PC-3 (cell line): ENCODE measurements at regions not wholly inside any gene's neighbourhood (a gene's known extent, or its start where the extent isn't known, plus 50 kb on each side); places are given as distances from the start of the nearest gene placed in this dataset.

Experiments used
- ATAC-seq: fragments of 200-7000 bp; cut with Tn5 transposase; 2 replicates; pipeline ENCODE4 v1.9.1; 2020; ENCODE audit warnings: mild to moderate bottlenecking, moderate library complexity
- BruUV-seq: library from RNA; stranded (reverse); fragments of 400-500 nt; replicated peaks from 2 replicates; lab custom pipeline; 2021; lab: Mats Ljungman, UMichigan
- CTCF ChIA-PET: fragments of 300-600 bp; sonication (Branson Sonifier 250); formaldehyde crosslinking; loops from one replicate; lab custom pipeline; 2022; ENCODE audit warnings: antibody characterized with exemption; lab: Charles Lee
- POLR2A ChIA-PET: fragments of 300-600 bp; sonication (Branson Sonifier 250); formaldehyde crosslinking; loops from one replicate; lab custom pipeline; 2022; ENCODE audit warnings: antibody characterized with exemption; ENCODE audit not compliant: unreplicated experiment; lab: Charles Lee
- DNase-seq: peaks from one replicate; pipeline ENCODE4 v3.0.0-alpha.2; 2015
- H2AFZ ChIP-seq: fragments of 300-600 bp; sonication (generic); 2 replicates; pipeline ENCODE4 v1.6.0; 2016; ENCODE audit warnings: antibody characterized with exemption, low read length
- H3F3A ChIP-seq: fragments of 300-600 bp; sonication (generic); one replicate; pipeline ENCODE4 v1.6.0; 2017; ENCODE audit warnings: antibody characterized with exemption, low read length, control low read depth, mild to moderate bottlenecking; ENCODE audit not compliant: unreplicated experiment
- H3K27ac ChIP-seq: fragments of 300-600 bp; sonication (generic); 2 replicates; pipeline ENCODE4 v1.5.1; 2016; ENCODE audit warnings: mild to moderate bottlenecking, low read length
- H3K27me3 ChIP-seq: fragments of 300-600 bp; sonication (generic); 2 replicates; pipeline ENCODE4 v1.6.1; 2016; ENCODE audit warnings: low read length, mixed read lengths
- H3K36me3 ChIP-seq: fragments of 300-600 bp; sonication (generic); 2 replicates; pipeline ENCODE4 v1.6.1; 2016; ENCODE audit warnings: low read depth, mixed run types, low read length, mixed read lengths
- H3K4me1 ChIP-seq: fragments of 300-600 bp; sonication (generic); 2 replicates; pipeline ENCODE4 v1.5.1; 2016; ENCODE audit warnings: low read length; ENCODE audit not compliant: insufficient read depth
- H3K4me2 ChIP-seq: fragments of 300-600 bp; sonication (generic); 2 replicates; pipeline ENCODE4 v1.6.0; 2016; ENCODE audit warnings: low read length
- H3K4me3 ChIP-seq: fragments of 300-600 bp; sonication (generic); 2 replicates; pipeline ENCODE4 v1.5.1; 2016; ENCODE audit warnings: mild to moderate bottlenecking, low read length, mixed read lengths
- H3K79me2 ChIP-seq: fragments of 300-600 bp; sonication (generic); 2 replicates; pipeline ENCODE4 v1.6.1; 2017; ENCODE audit warnings: low read length, mixed read lengths
- H3K9ac ChIP-seq: fragments of 300-600 bp; sonication (generic); 2 replicates; pipeline ENCODE4 v1.6.0; 2016; ENCODE audit warnings: mild to moderate bottlenecking, low read length
- H3K9me2 ChIP-seq: fragments of 300-600 bp; sonication (generic); replicated peaks from 2 replicates; pipeline ENCODE4 v1.6.1; 2016; ENCODE audit warnings: mixed run types, low read length, mixed read lengths
- H3K9me3 ChIP-seq: fragments of 300-600 bp; sonication (generic); 2 replicates; pipeline ENCODE4 v1.6.1; 2016; ENCODE audit warnings: low read length, mixed read lengths
- H4K20me1 ChIP-seq: fragments of 300-600 bp; sonication (generic); 2 replicates; pipeline ENCODE4 v1.6.1; 2016; ENCODE audit warnings: low read length, mixed read lengths
- EZH2 ChIP-seq: fragments of 300-600 bp; sonication (generic); IDR thresholded peaks from one replicate; pipeline ENCODE4 v1.6.1; 2017; ENCODE audit warnings: antibody characterized with exemption, mild to moderate bottlenecking, low read length; ENCODE audit not compliant: unreplicated experiment
- EZH2phosphoT487 ChIP-seq: fragments of 300-600 bp; sonication (generic); IDR thresholded peaks from 2 replicates; pipeline ENCODE4 v1.6.1; 2018; ENCODE audit warnings: mild to moderate bottlenecking, antibody characterized with exemption, low read length, borderline replicate concordance
- intact Hi-C: fragments of 100-400 bp; cut with micrococcal nuclease; formaldehyde crosslinking; loops from 2 replicates; pipeline ENCODE4 v1.9.0; 2023
- TF ChIP-seq, protein P1 (sequence below): fragments of 300-600 bp; sonication (generic); conservative IDR thresholded peaks from 2 replicates; pipeline ENCODE4 v1.5.1; 2017; ENCODE audit warnings: antibody characterized with exemption, low read depth, mild to moderate bottlenecking, low read length

GRCh38 chr2:239894276-239894675 lies 130.9 kb downstream of the NDUFA10 start:
- CTCF ChIA-PET, result no interaction called here
- BruUV-seq, result no TSS peak

GRCh38 chr2:239893236-239893515 lies 132.0 kb downstream of the NDUFA10 start:
- H3K79me2 ChIP-seq, result no peaks in the 10 kb centered on the region
- TF ChIP-seq, protein P1, sequence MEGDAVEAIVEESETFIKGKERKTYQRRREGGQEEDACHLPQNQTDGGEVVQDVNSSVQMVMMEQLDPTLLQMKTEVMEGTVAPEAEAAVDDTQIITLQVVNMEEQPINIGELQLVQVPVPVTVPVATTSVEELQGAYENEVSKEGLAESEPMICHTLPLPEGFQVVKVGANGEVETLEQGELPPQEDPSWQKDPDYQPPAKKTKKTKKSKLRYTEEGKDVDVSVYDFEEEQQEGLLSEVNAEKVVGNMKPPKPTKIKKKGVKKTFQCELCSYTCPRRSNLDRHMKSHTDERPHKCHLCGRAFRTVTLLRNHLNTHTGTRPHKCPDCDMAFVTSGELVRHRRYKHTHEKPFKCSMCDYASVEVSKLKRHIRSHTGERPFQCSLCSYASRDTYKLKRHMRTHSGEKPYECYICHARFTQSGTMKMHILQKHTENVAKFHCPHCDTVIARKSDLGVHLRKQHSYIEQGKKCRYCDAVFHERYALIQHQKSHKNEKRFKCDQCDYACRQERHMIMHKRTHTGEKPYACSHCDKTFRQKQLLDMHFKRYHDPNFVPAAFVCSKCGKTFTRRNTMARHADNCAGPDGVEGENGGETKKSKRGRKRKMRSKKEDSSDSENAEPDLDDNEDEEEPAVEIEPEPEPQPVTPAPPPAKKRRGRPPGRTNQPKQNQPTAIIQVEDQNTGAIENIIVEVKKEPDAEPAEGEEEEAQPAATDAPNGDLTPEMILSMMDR, result no peak
- no peak for TF ChIP-seq EZH2
- no peaks in the 10 kb centered on the region for H3K9me3 ChIP-seq
- POLR2A ChIA-PET, result no interaction called here
- no peak overlapping the region for H3K4me3 ChIP-seq
- H3K9ac ChIP-seq, result no peak overlapping the region
- intact Hi-C loops, result loop anchor here (5.0 kb wide), 1 partner anchor 99 kb away; no protein-coding TSS in a partner anchor
- ATAC-seq (no peak), DNase-seq (no peak)
- H3F3A ChIP-seq, result no peaks in the 10 kb centered on the region
- H3K9me2 ChIP-seq, result no peaks in the 10 kb centered on the region
- H3K4me1 ChIP-seq, result no peaks in the 10 kb centered on the region
- no TSS peak for BruUV-seq
- no peak overlapping the region for H3K4me2 ChIP-seq
- peaks cover 19% of the 10 kb centered on the region; the same call in 1 of the 2 replicates for H3K27me3 ChIP-seq
- no peak overlapping the region for H2AFZ ChIP-seq
- no peaks in the 10 kb centered on the region for H3K36me3 ChIP-seq
- no peak overlapping the region for H3K27ac ChIP-seq
- H4K20me1 ChIP-seq, result no peaks in the 10 kb centered on the region
- CTCF ChIA-PET, result no interaction called here

More at GRCh38 chr2:239894276-239894675, 130.9 kb downstream of the NDUFA10 start:
- H3K27me3 ChIP-seq, result peaks cover 19% of the 10 kb centered on the region; the same call in 1 of the 2 replicates
- intact Hi-C loops, result loop anchor here (5.0 kb wide), 1 partner anchor 98 kb away; no protein-coding TSS in a partner anchor
- H3K4me3 ChIP-seq, result no peak overlapping the region
- H3K9me3 ChIP-seq, result no peaks in the 10 kb centered on the region
- no peaks in the 10 kb centered on the region for H3K79me2 ChIP-seq
- no peak for DNase-seq
- H2AFZ ChIP-seq, result no peak overlapping the region
- no peaks in the 10 kb centered on the region for H3F3A ChIP-seq
- H3K9me2 ChIP-seq, result no peaks in the 10 kb centered on the region
- H3K9ac ChIP-seq, result no peak overlapping the region
- no peak overlapping the region for H3K27ac ChIP-seq
- H4K20me1 ChIP-seq, result no peaks in the 10 kb centered on the region
- H3K36me3 ChIP-seq, result no peaks in the 10 kb centered on the region
- H3K4me2 ChIP-seq, result no peak overlapping the region
- ATAC-seq, result no peak
- no peaks in the 10 kb centered on the region for H3K4me1 ChIP-seq
- POLR2A ChIA-PET, result no interaction called here
- TF ChIP-seq, protein P1, result no peak
- no peak for TF ChIP-seq EZH2
- no peak for TF ChIP-seq EZH2phosphoT487

DNA sequence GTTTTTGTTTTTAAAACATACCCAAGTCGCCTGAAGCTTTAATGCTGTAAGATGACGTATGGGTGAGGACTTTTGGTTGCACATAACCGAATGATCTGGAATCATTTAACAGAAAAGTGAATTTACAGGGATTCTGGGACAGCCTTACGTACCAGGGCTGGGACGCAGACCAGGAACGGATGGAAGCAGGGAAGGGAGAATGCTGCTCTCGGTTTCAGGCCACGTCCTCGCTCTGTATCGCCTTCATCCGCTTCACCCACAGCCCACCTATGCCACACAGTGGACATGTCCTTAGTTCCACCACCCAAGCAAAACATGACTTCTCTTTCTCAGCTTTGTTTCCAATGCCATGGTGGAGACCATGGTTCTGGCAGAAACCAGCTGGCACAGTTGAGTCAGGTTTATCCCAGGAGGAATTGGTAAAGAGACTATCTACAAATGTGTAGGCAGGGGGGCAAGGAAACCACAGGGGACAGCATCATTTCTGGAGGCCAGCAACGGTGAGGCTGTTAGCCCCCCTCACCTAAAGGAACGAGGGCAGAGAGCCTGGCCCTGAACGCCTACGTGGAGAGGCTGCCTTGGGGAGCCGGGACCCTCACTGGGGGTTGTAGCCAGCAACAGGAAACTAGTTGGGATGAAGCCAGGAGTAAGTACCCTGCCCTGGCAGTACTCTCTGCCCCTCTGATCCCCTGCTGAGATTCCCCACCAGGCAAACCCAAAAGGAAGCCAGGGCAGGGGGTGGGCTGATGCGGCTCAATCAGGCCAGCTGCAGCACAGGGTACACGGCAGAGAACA lies 132.5 kb downstream of the NDUFA10 start:
- POLR2A ChIA-PET, result no interaction called here
- no peak overlapping the region for H3K9ac ChIP-seq
- H3K4me3 ChIP-seq, result no peak overlapping the region
- H3F3A ChIP-seq, result no peaks in the 10 kb centered on the region
- H3K27ac ChIP-seq, result no peak overlapping the region
- H3K4me2 ChIP-seq, result no peak overlapping the region
- no peak for ATAC-seq
- no peaks in the 10 kb centered on the region for H3K9me2 ChIP-seq
- no peaks in the 10 kb centered on the region for H3K79me2 ChIP-seq
- H3K9me3 ChIP-seq, result no peaks in the 10 kb centered on the region
- no peaks in the 10 kb centered on the region for H3K36me3 ChIP-seq
- TF ChIP-seq EZH2phosphoT487, result no peak
- TF ChIP-seq EZH2, result no peak
- TF ChIP-seq, protein P1, result no peak
- no peak overlapping the region for H2AFZ ChIP-seq
- H3K4me1 ChIP-seq, result no peaks in the 10 kb centered on the region
- BruUV-seq, result no TSS peak
- CTCF ChIA-PET, result no interaction called here
- no peaks in the 10 kb centered on the region for H4K20me1 ChIP-seq
- no peak for DNase-seq
- intact Hi-C loops, result loop anchor here (5.0 kb wide), 1 partner anchor 100 kb away; no protein-coding TSS in a partner anchor
- H3K27me3 ChIP-seq, result peaks cover 24% of the 10 kb centered on the region; the same call in 1 of the 2 replicates
